22Rv1 (cell line): ENCODE measurements at regions not wholly inside any gene's neighbourhood (a gene's known extent, or its start where the extent isn't known, plus 50 kb on each side); places are given as distances from the start of the nearest gene placed in this dataset.

Source experiments
- ZFX ChIP-seq: fragments of 450-650 bp; IDR thresholded peaks from 2 replicates; pipeline ENCODE4 v1.6.1; 2017; ENCODE audit warnings: antibody characterized with exemption, borderline replicate concordance
- TF ChIP-seq, protein P1 (sequence below): fragments of 450-650 bp; IDR thresholded peaks from 2 replicates; pipeline ENCODE4 v1.5.1; 2017; ENCODE audit warnings: mild to moderate bottlenecking

- TF ChIP-seq, protein P1, sequence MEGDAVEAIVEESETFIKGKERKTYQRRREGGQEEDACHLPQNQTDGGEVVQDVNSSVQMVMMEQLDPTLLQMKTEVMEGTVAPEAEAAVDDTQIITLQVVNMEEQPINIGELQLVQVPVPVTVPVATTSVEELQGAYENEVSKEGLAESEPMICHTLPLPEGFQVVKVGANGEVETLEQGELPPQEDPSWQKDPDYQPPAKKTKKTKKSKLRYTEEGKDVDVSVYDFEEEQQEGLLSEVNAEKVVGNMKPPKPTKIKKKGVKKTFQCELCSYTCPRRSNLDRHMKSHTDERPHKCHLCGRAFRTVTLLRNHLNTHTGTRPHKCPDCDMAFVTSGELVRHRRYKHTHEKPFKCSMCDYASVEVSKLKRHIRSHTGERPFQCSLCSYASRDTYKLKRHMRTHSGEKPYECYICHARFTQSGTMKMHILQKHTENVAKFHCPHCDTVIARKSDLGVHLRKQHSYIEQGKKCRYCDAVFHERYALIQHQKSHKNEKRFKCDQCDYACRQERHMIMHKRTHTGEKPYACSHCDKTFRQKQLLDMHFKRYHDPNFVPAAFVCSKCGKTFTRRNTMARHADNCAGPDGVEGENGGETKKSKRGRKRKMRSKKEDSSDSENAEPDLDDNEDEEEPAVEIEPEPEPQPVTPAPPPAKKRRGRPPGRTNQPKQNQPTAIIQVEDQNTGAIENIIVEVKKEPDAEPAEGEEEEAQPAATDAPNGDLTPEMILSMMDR = no peak
- TF ChIP-seq ZFX = no peak
These were observed 479.8 kb downstream of the KLHL13 start for GRCh38 chrX:117636826-117637225.
